Jurkat, Clone E6-1 (cell line): ENCODE measurements at regions not wholly inside any gene's neighbourhood (a gene's known extent, or its start where the extent isn't known, plus 50 kb on each side); places are given as distances from the start of the nearest gene placed in this dataset.

Experiments used
- DNase-seq: peaks from one replicate; pipeline ENCODE4 v3.0.0-alpha.2; 2011; ENCODE audit warnings: low read depth, low spot score
- H3K4me3 ChIP-seq: 2 replicates; pipeline ENCODE4 v1.5.1; 2011; ENCODE audit warnings: mild to moderate bottlenecking, low read length, control low read depth, moderate library complexity

GRCh38 chr6:18861204-18861603 is 474.1 kb downstream of the RNF144B start:
- no peak overlapping the region for H3K4me3 ChIP-seq
- DNase-seq = no peak

GRCh38 chr6:18883268-18883667 is 496.1 kb downstream of the RNF144B start:
- no peak for DNase-seq
- H3K4me3 ChIP-seq = no peak overlapping the region

GRCh38 chr6:18883851-18884250 is 496.7 kb downstream of the RNF144B start:
- no peak for DNase-seq

GRCh38 chr6:18893540-18894269 is 506.6 kb downstream of the RNF144B start:
- H3K4me3 ChIP-seq = no peak overlapping the region

More at GRCh38 chr6:18883851-18884250, 496.7 kb downstream of the RNF144B start:
- no peak overlapping the region for H3K4me3 ChIP-seq

GRCh38 chr6:18897350-18897749 is 510.2 kb downstream of the RNF144B start:
- DNase-seq = no peak
- H3K4me3 ChIP-seq = no peak overlapping the region

More at GRCh38 chr6:18893540-18894269, 506.6 kb downstream of the RNF144B start:
- DNase-seq = no peak

GRCh38 chr6:18904681-18905080 is 517.5 kb downstream of the RNF144B start:
- no peak for DNase-seq
- H3K4me3 ChIP-seq = no peak overlapping the region

- H3K4me3 ChIP-seq = no peak overlapping the region
- no peak for DNase-seq
Measured at GRCh38 chr6:18920701-18921100, 533.6 kb downstream of the RNF144B start.

- no peak overlapping the region for H3K4me3 ChIP-seq
- DNase-seq = no peak
Measured at GRCh38 chr6:18931086-18931485, 543.9 kb downstream of the RNF144B start.

GRCh38 chr6:18958146-18958545 is 571.0 kb downstream of the RNF144B start:
- no peak overlapping the region for H3K4me3 ChIP-seq
- no peak for DNase-seq

- DNase-seq = no peak
- no peak overlapping the region for H3K4me3 ChIP-seq
Measured at GRCh38 chr6:18961566-18961965, 574.4 kb downstream of the RNF144B start.

- H3K4me3 ChIP-seq = no peak overlapping the region
- no peak for DNase-seq
Measured at GRCh38 chr6:18962361-18962905, 575.3 kb downstream of the RNF144B start.

- no peak overlapping the region for H3K4me3 ChIP-seq
- DNase-seq = no peak
Measured at GRCh38 chr6:18963439-18963838, 576.3 kb downstream of the RNF144B start.

GRCh38 chr6:18973251-18973650 is 586.1 kb downstream of the RNF144B start:
- no peak overlapping the region for H3K4me3 ChIP-seq
- DNase-seq = no peak

- H3K4me3 ChIP-seq = no peak overlapping the region
- no peak for DNase-seq
Measured at GRCh38 chr6:18976091-18976490, 588.9 kb downstream of the RNF144B start.

- no peak overlapping the region for H3K4me3 ChIP-seq
- no peak for DNase-seq
Measured at GRCh38 chr6:18976966-18977365, 589.8 kb downstream of the RNF144B start.

GRCh38 chr6:18978337-18979128 is 591.4 kb downstream of the RNF144B start:
- DNase-seq = no peak
- H3K4me3 ChIP-seq = no peak overlapping the region

GRCh38 chr6:18985061-18985460 is 597.9 kb downstream of the RNF144B start:
- H3K4me3 ChIP-seq = no peak overlapping the region
- DNase-seq = no peak

GRCh38 chr6:18985996-18986395 is 598.8 kb downstream of the RNF144B start:
- no peak overlapping the region for H3K4me3 ChIP-seq
- no peak for DNase-seq

- no peak for DNase-seq
- H3K4me3 ChIP-seq = no peak overlapping the region
Measured at GRCh38 chr6:18988636-18989035, 601.5 kb downstream of the RNF144B start.
